GM23338 (cell line): ENCODE measurements at regions not wholly inside any gene's neighbourhood (a gene's known extent, or its start where the extent isn't known, plus 50 kb on each side); places are given as distances from the start of the nearest gene placed in this dataset.

Source experiments
- ATAC-seq: fragments of 200-7000 bp; cut with Tn5 transposase; 3 replicates; pipeline ENCODE4 v1.9.1; 2020
- DNase-seq: peaks from one replicate; pipeline ENCODE4 v3.0.0-alpha.2; 2015; ENCODE audit warnings: low spot score
- H2AFZ ChIP-seq: fragments of 200-600 bp; sonication (generic); 2 replicates; pipeline ENCODE4 v1.8.0; 2016; ENCODE audit warnings: antibody characterized with exemption, mild to moderate bottlenecking, moderate library complexity
- H3F3A ChIP-seq: fragments of 200-600 bp; sonication (generic); replicated peaks from 2 replicates; pipeline ENCODE4 v1.8.0; 2017; ENCODE audit warnings: antibody characterized with exemption, mixed run types, low read depth
- H3K27ac ChIP-seq: fragments of 200-600 bp; sonication (generic); 2 replicates; pipeline ENCODE4 v1.6.1; 2016; ENCODE audit warnings: low read depth
- H3K27me3 ChIP-seq: fragments of 200-600 bp; sonication (generic); 2 replicates; pipeline ENCODE4 v1.8.0; 2016; ENCODE audit warnings: mild to moderate bottlenecking, mixed run types, moderate library complexity; ENCODE audit not compliant: insufficient read depth
- H3K36me3 ChIP-seq: fragments of 200-600 bp; sonication (generic); 2 replicates; pipeline ENCODE4 v1.8.0; 2016; ENCODE audit warnings: mild to moderate bottlenecking; ENCODE audit not compliant: insufficient read depth
- H3K4me1 ChIP-seq: fragments of 200-600 bp; sonication (generic); 2 replicates; pipeline ENCODE4 v1.8.0; 2016; ENCODE audit warnings: mild to moderate bottlenecking, moderate library complexity; ENCODE audit not compliant: insufficient read depth
- H3K4me2 ChIP-seq: fragments of 200-600 bp; sonication (generic); 2 replicates; pipeline ENCODE4 v1.7.1; 2017; ENCODE audit warnings: mixed run types
- H3K4me3 ChIP-seq: fragments of 200-600 bp; sonication (generic); 2 replicates; pipeline ENCODE4 v1.6.1; 2016; ENCODE audit warnings: mixed run types
- H3K79me2 ChIP-seq: fragments of 200-600 bp; sonication (generic); replicated peaks from 2 replicates; pipeline ENCODE4 v1.8.0; 2017; ENCODE audit warnings: mild to moderate bottlenecking; ENCODE audit not compliant: insufficient read depth
- H3K9me2 ChIP-seq: fragments of 200-600 bp; sonication (generic); 2 replicates; pipeline ENCODE4 v1.8.0; 2017; ENCODE audit not compliant: insufficient read depth
- H4K20me1 ChIP-seq: fragments of 200-600 bp; sonication (generic); replicated peaks from 2 replicates; pipeline ENCODE4 v1.8.0; 2017; ENCODE audit warnings: mild to moderate bottlenecking; ENCODE audit not compliant: insufficient read depth
- H3K27ac Mint-ChIP-seq: 2 replicates; pipeline ENCODE4 v1.8.0; 2020; ENCODE audit warnings: inconsistent platforms, mild to moderate bottlenecking, moderate library complexity, mixed read lengths
- H3K27me3 Mint-ChIP-seq: 3 replicates; pipeline ENCODE4 v1.8.0; 2022; ENCODE audit warnings: low read depth, mild to moderate bottlenecking, moderate library complexity, mixed read lengths, inconsistent platforms; ENCODE audit not compliant: insufficient read depth, poor library complexity
- H3K36me3 Mint-ChIP-seq: 3 replicates; pipeline ENCODE4 v1.8.0; 2021; ENCODE audit warnings: low read depth, mild to moderate bottlenecking, inconsistent platforms, moderate library complexity, mixed read lengths
- H3K4me1 Mint-ChIP-seq: 3 replicates; pipeline ENCODE4 v1.8.0; 2020; ENCODE audit warnings: mild to moderate bottlenecking, inconsistent platforms, mixed read lengths
- H3K4me3 Mint-ChIP-seq: 3 replicates; pipeline ENCODE4 v1.8.0; 2021; ENCODE audit warnings: moderate library complexity, mild to moderate bottlenecking, inconsistent platforms, mixed read lengths
- H3K9me3 Mint-ChIP-seq: 3 replicates; pipeline ENCODE4 v1.8.0; 2020; ENCODE audit warnings: moderate library complexity, mild to moderate bottlenecking, inconsistent platforms, mixed read lengths
- CREB1 ChIP-seq: fragments of 250-450 bp; sonication (Bioruptor Pico); IDR thresholded peaks from 2 replicates; pipeline ENCODE4 v1.5.0; 2020; ENCODE audit warnings: low read depth, mild to moderate bottlenecking, moderate library complexity
- EZH2 ChIP-seq: fragments of 200-600 bp; sonication (generic); IDR thresholded peaks from one replicate; pipeline ENCODE4 v1.8.0; 2017; ENCODE audit warnings: antibody characterized with exemption, mild to moderate bottlenecking, low read depth; ENCODE audit not compliant: unreplicated experiment
- EZH2phosphoT487 ChIP-seq: fragments of 200-600 bp; sonication (generic); IDR thresholded peaks from one replicate; pipeline ENCODE4 v1.8.1; 2018; ENCODE audit warnings: antibody characterized with exemption; ENCODE audit not compliant: unreplicated experiment
- JUNB ChIP-seq: IDR thresholded peaks from one replicate; pipeline ENCODE4 v1.6.1; 2016; ENCODE audit warnings: antibody characterized with exemption; ENCODE audit not compliant: unreplicated experiment
- NANOG ChIP-seq: IDR thresholded peaks from 2 replicates; pipeline ENCODE4 v1.6.1; 2016; ENCODE audit warnings: antibody characterized with exemption, borderline replicate concordance
- STAT1 ChIP-seq: IDR thresholded peaks from one replicate; pipeline ENCODE4 v1.6.1; 2016; ENCODE audit warnings: antibody characterized with exemption; ENCODE audit not compliant: unreplicated experiment
- ZNF114 ChIP-seq: fragments of 250-450 bp; sonication (Bioruptor Pico); IDR thresholded peaks from 2 replicates; pipeline ENCODE4 v1.5.0; 2020; ENCODE audit warnings: mild to moderate bottlenecking, moderate library complexity
- ZNF331 ChIP-seq: fragments of 250-450 bp; sonication (Bioruptor Pico); IDR thresholded peaks from 2 replicates; pipeline ENCODE4 v1.5.0; 2020; ENCODE audit warnings: low read depth, mild to moderate bottlenecking, moderate library complexity
- TF ChIP-seq, protein P1 (sequence below): fragments of 250-450 bp; sonication (Bioruptor Pico); IDR thresholded peaks from 2 replicates; pipeline ENCODE4 v1.5.0; 2020; ENCODE audit warnings: mild to moderate bottlenecking, moderate library complexity
- TF ChIP-seq, protein P2 (sequence below): IDR thresholded peaks from one replicate; pipeline ENCODE4 v1.6.1; 2018; ENCODE audit warnings: antibody characterized with exemption; ENCODE audit not compliant: unreplicated experiment
- TF ChIP-seq, protein P3 (sequence below), 2 experiments: fragments of 200-600 bp in 1 of 2; sonication (generic) in 1 of 2; conservative IDR thresholded peaks; 2 replicates each; pipeline versions ENCODE4 v1.5.1 to v1.6.1; 2016 to 2017; ENCODE audit warnings: antibody characterized with exemption in 2 of 2, low read depth in 2 of 2, mild to moderate bottlenecking in 2 of 2, moderate library complexity in 1 of 2
- TF ChIP-seq, protein P4 (sequence below): IDR thresholded peaks from 2 replicates; pipeline ENCODE4 v1.6.1; 2016; ENCODE audit warnings: antibody characterized with exemption

DNA sequence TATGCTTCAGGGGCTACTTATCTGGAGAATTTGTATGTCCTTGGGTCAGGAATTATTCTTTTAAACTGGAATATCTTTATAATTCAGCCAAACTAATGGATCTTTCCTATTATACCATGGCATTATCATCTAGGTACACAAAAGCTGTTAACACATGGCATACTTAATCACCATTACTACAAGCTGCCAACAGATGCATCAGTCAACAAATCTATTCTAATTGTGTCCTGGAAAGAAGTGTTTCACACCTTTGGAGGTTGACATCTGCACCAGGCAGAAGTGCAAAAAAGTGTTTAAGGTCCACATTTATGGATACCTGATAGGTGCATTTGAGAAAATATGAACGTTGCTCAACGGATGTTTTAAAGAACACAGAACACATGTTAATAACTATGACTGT is 470.2 kb upstream of the ADGRL2 start:
- TF ChIP-seq CREB1 (CRISPR knock-in tag) (no peak), EZH2 (no peak), ZNF114 (CRISPR knock-in tag) (no peak), STAT1 (no peak), EZH2phosphoT487 (no peak), JUNB (no peak), ZNF331 (no peak), NANOG (no peak)
- TF ChIP-seq, protein P1, sequence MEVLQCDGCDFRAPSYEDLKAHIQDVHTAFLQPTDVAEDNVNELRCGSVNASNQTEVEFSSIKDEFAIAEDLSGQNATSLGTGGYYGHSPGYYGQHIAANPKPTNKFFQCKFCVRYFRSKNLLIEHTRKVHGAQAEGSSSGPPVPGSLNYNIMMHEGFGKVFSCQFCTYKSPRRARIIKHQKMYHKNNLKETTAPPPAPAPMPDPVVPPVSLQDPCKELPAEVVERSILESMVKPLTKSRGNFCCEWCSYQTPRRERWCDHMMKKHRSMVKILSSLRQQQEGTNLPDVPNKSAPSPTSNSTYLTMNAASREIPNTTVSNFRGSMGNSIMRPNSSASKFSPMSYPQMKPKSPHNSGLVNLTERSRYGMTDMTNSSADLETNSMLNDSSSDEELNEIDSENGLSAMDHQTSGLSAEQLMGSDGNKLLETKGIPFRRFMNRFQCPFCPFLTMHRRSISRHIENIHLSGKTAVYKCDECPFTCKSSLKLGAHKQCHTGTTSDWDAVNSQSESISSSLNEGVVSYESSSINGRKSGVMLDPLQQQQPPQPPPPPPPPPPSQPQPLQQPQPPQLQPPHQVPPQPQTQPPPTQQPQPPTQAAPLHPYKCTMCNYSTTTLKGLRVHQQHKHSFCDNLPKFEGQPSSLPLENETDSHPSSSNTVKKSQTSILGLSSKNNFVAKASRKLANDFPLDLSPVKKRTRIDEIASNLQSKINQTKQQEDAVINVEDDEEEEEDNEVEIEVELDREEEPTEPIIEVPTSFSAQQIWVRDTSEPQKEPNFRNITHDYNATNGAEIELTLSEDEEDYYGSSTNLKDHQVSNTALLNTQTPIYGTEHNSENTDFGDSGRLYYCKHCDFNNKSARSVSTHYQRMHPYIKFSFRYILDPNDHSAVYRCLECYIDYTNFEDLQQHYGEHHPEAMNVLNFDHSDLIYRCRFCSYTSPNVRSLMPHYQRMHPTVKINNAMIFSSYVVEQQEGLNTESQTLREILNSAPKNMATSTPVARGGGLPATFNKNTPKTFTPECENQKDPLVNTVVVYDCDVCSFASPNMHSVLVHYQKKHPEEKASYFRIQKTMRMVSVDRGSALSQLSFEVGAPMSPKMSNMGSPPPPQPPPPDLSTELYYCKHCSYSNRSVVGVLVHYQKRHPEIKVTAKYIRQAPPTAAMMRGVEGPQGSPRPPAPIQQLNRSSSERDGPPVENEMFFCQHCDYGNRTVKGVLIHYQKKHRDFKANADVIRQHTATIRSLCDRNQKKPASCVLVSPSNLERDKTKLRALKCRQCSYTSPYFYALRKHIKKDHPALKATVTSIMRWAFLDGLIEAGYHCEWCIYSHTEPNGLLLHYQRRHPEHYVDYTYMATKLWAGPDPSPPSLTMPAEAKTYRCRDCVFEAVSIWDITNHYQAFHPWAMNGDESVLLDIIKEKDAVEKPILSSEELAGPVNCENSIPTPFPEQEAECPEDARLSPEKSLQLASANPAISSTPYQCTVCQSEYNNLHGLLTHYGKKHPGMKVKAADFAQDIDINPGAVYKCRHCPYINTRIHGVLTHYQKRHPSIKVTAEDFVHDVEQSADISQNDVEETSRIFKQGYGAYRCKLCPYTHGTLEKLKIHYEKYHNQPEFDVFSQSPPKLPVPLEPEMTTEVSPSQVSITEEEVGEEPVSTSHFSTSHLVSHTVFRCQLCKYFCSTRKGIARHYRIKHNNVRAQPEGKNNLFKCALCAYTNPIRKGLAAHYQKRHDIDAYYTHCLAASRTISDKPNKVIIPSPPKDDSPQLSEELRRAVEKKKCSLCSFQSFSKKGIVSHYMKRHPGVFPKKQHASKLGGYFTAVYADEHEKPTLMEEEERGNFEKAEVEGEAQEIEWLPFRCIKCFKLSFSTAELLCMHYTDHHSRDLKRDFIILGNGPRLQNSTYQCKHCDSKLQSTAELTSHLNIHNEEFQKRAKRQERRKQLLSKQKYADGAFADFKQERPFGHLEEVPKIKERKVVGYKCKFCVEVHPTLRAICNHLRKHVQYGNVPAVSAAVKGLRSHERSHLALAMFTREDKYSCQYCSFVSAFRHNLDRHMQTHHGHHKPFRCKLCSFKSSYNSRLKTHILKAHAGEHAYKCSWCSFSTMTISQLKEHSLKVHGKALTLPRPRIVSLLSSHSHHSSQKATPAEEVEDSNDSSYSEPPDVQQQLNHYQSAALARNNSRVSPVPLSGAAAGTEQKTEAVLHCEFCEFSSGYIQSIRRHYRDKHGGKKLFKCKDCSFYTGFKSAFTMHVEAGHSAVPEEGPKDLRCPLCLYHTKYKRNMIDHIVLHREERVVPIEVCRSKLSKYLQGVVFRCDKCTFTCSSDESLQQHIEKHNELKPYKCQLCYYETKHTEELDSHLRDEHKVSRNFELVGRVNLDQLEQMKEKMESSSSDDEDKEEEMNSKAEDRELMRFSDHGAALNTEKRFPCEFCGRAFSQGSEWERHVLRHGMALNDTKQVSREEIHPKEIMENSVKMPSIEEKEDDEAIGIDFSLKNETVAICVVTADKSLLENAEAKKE (CRISPR knock-in tag) = no peak
- TF ChIP-seq, protein P2, sequence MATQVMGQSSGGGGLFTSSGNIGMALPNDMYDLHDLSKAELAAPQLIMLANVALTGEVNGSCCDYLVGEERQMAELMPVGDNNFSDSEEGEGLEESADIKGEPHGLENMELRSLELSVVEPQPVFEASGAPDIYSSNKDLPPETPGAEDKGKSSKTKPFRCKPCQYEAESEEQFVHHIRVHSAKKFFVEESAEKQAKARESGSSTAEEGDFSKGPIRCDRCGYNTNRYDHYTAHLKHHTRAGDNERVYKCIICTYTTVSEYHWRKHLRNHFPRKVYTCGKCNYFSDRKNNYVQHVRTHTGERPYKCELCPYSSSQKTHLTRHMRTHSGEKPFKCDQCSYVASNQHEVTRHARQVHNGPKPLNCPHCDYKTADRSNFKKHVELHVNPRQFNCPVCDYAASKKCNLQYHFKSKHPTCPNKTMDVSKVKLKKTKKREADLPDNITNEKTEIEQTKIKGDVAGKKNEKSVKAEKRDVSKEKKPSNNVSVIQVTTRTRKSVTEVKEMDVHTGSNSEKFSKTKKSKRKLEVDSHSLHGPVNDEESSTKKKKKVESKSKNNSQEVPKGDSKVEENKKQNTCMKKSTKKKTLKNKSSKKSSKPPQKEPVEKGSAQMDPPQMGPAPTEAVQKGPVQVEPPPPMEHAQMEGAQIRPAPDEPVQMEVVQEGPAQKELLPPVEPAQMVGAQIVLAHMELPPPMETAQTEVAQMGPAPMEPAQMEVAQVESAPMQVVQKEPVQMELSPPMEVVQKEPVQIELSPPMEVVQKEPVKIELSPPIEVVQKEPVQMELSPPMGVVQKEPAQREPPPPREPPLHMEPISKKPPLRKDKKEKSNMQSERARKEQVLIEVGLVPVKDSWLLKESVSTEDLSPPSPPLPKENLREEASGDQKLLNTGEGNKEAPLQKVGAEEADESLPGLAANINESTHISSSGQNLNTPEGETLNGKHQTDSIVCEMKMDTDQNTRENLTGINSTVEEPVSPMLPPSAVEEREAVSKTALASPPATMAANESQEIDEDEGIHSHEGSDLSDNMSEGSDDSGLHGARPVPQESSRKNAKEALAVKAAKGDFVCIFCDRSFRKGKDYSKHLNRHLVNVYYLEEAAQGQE = no peak
- TF ChIP-seq, protein P3, sequence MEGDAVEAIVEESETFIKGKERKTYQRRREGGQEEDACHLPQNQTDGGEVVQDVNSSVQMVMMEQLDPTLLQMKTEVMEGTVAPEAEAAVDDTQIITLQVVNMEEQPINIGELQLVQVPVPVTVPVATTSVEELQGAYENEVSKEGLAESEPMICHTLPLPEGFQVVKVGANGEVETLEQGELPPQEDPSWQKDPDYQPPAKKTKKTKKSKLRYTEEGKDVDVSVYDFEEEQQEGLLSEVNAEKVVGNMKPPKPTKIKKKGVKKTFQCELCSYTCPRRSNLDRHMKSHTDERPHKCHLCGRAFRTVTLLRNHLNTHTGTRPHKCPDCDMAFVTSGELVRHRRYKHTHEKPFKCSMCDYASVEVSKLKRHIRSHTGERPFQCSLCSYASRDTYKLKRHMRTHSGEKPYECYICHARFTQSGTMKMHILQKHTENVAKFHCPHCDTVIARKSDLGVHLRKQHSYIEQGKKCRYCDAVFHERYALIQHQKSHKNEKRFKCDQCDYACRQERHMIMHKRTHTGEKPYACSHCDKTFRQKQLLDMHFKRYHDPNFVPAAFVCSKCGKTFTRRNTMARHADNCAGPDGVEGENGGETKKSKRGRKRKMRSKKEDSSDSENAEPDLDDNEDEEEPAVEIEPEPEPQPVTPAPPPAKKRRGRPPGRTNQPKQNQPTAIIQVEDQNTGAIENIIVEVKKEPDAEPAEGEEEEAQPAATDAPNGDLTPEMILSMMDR (conservative IDR thresholded peaks at IDR 0.05; ENCODE audit: low read depth in 2 of 2) = no peak
- TF ChIP-seq, protein P4, sequence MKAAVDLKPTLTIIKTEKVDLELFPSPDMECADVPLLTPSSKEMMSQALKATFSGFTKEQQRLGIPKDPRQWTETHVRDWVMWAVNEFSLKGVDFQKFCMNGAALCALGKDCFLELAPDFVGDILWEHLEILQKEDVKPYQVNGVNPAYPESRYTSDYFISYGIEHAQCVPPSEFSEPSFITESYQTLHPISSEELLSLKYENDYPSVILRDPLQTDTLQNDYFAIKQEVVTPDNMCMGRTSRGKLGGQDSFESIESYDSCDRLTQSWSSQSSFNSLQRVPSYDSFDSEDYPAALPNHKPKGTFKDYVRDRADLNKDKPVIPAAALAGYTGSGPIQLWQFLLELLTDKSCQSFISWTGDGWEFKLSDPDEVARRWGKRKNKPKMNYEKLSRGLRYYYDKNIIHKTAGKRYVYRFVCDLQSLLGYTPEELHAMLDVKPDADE = no peak
- H3K27me3 ChIP-seq = no peaks in the 10 kb centered on the region
- H3K27ac Mint-ChIP-seq = no peak overlapping the region
- no peaks in the 10 kb centered on the region for H3K36me3 Mint-ChIP-seq
- no peaks in the 10 kb centered on the region for H4K20me1 ChIP-seq
- no peaks in the 10 kb centered on the region for H3K9me3 Mint-ChIP-seq
- peaks cover 1% of the 10 kb centered on the region for H3K27me3 Mint-ChIP-seq
- no peaks in the 10 kb centered on the region for H3K9me2 ChIP-seq
- ATAC-seq (no peak), DNase-seq (no peak)
- no peak overlapping the region for H3K4me2 ChIP-seq
- H3K4me1 Mint-ChIP-seq = peaks cover 23% of the 10 kb centered on the region
- no peak overlapping the region for H2AFZ ChIP-seq
- no peaks in the 10 kb centered on the region for H3K36me3 ChIP-seq
- no peaks in the 10 kb centered on the region for H3F3A ChIP-seq
- no peak overlapping the region for H3K4me3 Mint-ChIP-seq
- no peak overlapping the region for H3K27ac ChIP-seq
- no peak overlapping the region for H3K4me3 ChIP-seq
- H3K79me2 ChIP-seq = no peaks in the 10 kb centered on the region
- peaks cover 10% of the 10 kb centered on the region; the same call in 1 of the 2 replicates for H3K4me1 ChIP-seq
